Body of pancreas (tissue), 4 donors: ENCODE measurements at regions not wholly inside any gene's neighbourhood (a gene's known extent, or its start where the extent isn't known, plus 50 kb on each side); places are given as distances from the start of the nearest gene placed in this dataset.

Source experiments
- ATAC-seq: fragments of 150-250 bp; one replicate; pipeline ENCODE4 v1.9.1; 2016
- DNase-seq, 4 donors: peaks; one replicate each; pipeline ENCODE4 v3.0.0-alpha.2; 2019
- H3K27ac ChIP-seq, 4 donors: fragments of 200-600 bp; sonication (generic); 1 replicate in 3 of 4; 2 replicates in 1 of 4; pipeline versions ENCODE4 v1.5.1 to v1.6.1; 2016 to 2019; ENCODE audit warnings: mild to moderate bottlenecking in 1 of 4, mixed read lengths in 1 of 4, moderate library complexity in 1 of 4
- H3K27me3 ChIP-seq, 2 donors: fragments of 200-600 bp; sonication (generic); one replicate each; pipeline ENCODE4 v1.6.0; 2016; ENCODE audit warnings: mild to moderate bottlenecking in 1 of 2
- H3K36me3 ChIP-seq, 2 donors: fragments of 200-600 bp; sonication (generic); replicated peaks in 1 of 2; 2 replicates each; pipeline ENCODE4 v1.5.1; 2016; ENCODE audit warnings: low read depth in 2 of 2; ENCODE audit not compliant: insufficient read depth in 1 of 2
- H3K4me1 ChIP-seq: fragments of 200-600 bp; sonication (generic); one replicate; pipeline ENCODE4 v1.6.0; 2016
- H3K4me3 ChIP-seq, 2 donors: fragments of 200-600 bp; sonication (generic); 1 replicate in 1 of 2; 2 replicates in 1 of 2; pipeline ENCODE4 v1.5.1; 2016 to 2019
- H3K9me3 ChIP-seq, 3 donors: fragments of 200-600 bp; sonication (generic); 1 replicate in 2 of 3; 2 replicates in 1 of 3; pipeline ENCODE4 v1.5.1; 2016
- POLR2A ChIP-seq, 3 donors: fragments of 450-650 bp; IDR thresholded peaks; one replicate each; pipeline ENCODE4 v1.6.1; 2016; ENCODE audit warnings: antibody characterized with exemption in 3 of 3, mild to moderate bottlenecking in 2 of 3
- WGBS, 2 donors: methylation state at CpG; one replicate each; pipeline ENCODE4 v1.1.5; 2017; 5-methylcytosine and 5-hydroxymethylcytosine counted together
- intact Hi-C: fragments of 100-400 bp; cut with DNase I; formaldehyde crosslinking; loops from one replicate; pipeline ENCODE4 v1.15.1; 2023
- TF ChIP-seq, protein P1 (sequence below), 7 experiments: fragments of 450-650 bp in 4 of 7; fragments of 200-600 bp in 3 of 7; sonication (generic) in 3 of 7; IDR thresholded peaks; one replicate each; pipeline ENCODE4 v1.5.1; 2016 to 2019; ENCODE audit warnings: antibody characterized with exemption in 7 of 7

DNA sequence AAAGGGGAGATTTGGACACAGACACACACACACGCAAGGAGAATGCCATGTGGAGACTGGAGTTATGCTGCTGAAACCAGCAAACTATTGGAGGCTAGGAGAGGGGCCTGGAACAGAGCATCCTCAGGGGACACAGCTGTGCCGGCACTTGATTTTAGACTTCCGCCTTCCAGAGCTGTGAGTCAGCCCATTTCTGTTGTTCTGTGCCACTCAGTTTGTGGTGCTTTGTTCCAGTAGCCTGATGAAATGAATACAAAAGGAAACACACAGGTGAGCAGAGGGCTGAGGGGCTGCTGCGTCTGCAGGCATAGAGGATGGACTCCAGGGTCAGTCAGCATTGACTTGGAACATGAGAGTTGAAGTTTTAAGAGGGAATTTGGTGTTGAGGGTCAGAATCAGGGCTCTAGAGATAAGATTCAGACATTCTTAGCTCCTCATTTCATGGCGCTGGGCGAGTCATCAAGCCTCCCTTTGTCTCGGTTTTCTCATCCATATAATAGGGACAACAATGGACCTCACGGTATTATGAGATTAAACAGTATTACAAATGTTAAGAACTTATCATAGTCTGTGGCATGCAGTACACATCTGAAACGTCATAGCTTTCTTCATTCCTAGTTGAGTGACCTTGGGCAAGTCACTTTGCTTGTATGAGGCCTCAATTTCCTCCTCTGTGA, 191.0 kb downstream of the MIAT start:
- no peak overlapping the region for H3K27ac ChIP-seq
- H3K9me3 ChIP-seq: no peaks in the 10 kb centered on the region
- no peak overlapping the region for H3K4me3 ChIP-seq
- intact Hi-C loops: no loop called here
- peaks cover 5% of the 10 kb centered on the region for H3K4me1 ChIP-seq
- DNase-seq (no peak), ATAC-seq (no peak)
- no peaks in the 10 kb centered on the region for H3K36me3 ChIP-seq
- H3K27me3 ChIP-seq: no peaks in the 10 kb centered on the region
- TF ChIP-seq, protein P1, sequence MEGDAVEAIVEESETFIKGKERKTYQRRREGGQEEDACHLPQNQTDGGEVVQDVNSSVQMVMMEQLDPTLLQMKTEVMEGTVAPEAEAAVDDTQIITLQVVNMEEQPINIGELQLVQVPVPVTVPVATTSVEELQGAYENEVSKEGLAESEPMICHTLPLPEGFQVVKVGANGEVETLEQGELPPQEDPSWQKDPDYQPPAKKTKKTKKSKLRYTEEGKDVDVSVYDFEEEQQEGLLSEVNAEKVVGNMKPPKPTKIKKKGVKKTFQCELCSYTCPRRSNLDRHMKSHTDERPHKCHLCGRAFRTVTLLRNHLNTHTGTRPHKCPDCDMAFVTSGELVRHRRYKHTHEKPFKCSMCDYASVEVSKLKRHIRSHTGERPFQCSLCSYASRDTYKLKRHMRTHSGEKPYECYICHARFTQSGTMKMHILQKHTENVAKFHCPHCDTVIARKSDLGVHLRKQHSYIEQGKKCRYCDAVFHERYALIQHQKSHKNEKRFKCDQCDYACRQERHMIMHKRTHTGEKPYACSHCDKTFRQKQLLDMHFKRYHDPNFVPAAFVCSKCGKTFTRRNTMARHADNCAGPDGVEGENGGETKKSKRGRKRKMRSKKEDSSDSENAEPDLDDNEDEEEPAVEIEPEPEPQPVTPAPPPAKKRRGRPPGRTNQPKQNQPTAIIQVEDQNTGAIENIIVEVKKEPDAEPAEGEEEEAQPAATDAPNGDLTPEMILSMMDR (IDR thresholded peaks at IDR 0.05): no peak
- no peak for TF ChIP-seq POLR2A (IDR thresholded peaks at IDR 0.05)
- WGBS, 2 donors: 77 to 86% methylated on average over 9 of the region's 9 CpGs

DNA sequence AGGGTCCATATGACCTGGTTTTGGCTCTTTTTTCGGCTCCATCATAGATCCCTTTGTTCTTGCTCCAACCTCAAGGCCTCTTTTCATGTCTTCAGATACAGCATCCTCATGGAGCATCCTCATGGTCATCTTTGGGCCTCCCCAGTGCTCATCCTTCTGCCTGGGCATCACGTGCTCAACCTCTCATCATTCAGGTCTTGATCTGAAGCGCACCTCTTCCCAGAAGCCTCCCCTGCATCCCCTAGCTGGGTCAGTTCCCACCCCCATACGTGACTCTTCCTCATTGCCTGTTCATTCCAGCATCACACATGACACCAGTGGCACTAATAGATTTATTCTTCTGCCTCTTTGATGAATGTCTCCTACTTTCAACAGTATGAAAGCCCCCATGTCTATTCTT, 192.2 kb downstream of the MIAT start:
- intact Hi-C loops: no loop called here
- ATAC-seq: no peak
- WGBS, 2 donors: 94% methylated on average over 4 of the region's 4 CpGs

DNA sequence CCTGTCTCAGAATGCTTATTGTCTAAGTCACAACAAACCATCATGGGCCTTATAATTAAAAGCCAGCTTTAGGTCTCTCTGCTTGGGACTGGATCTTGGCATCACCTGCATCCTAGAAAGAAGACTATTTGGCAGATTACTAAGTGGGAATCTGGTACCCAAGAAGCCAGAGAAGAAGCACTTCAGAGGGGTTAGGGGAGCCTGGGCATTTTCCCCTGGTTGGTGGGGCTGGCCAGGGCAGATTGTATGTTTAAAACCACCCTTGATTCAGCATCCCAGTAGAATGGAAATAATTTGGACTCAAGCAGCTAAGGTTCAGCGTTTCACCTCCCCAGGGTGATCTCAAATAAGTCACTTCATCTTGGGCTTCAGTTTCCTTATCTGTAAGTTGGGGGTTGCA, 193.7 kb downstream of the MIAT start:
- H3K27me3 ChIP-seq: no peaks in the 10 kb centered on the region
- 67 to 82% methylated on average over 1 of the region's 1 CpG for WGBS, 2 donors
- H3K36me3 ChIP-seq: no peaks in the 10 kb centered on the region
- no peak overlapping the region for H3K27ac ChIP-seq
- no peaks in the 10 kb centered on the region for H3K4me1 ChIP-seq
- no peak for TF ChIP-seq POLR2A (IDR thresholded peaks at IDR 0.05)
- TF ChIP-seq, protein P1 (IDR thresholded peaks at IDR 0.05): no peak
- no peaks in the 10 kb centered on the region for H3K9me3 ChIP-seq
- no peak overlapping the region for H3K4me3 ChIP-seq
- DNase-seq (no peak), ATAC-seq (no peak)
- intact Hi-C loops: no loop called here

More for the DNA sequence above, 192.2 kb downstream of the MIAT start:
- no peaks in the 10 kb centered on the region for H3K27me3 ChIP-seq
- DNase-seq: no peak
- no peak overlapping the region for H3K4me3 ChIP-seq
- no peak overlapping the region for H3K27ac ChIP-seq
- TF ChIP-seq, protein P1 (IDR thresholded peaks at IDR 0.05): no peak
- TF ChIP-seq POLR2A (IDR thresholded peaks at IDR 0.05): no peak
- H3K4me1 ChIP-seq: peaks cover 5% of the 10 kb centered on the region
- no peaks in the 10 kb centered on the region for H3K36me3 ChIP-seq
- H3K9me3 ChIP-seq: no peaks in the 10 kb centered on the region

DNA sequence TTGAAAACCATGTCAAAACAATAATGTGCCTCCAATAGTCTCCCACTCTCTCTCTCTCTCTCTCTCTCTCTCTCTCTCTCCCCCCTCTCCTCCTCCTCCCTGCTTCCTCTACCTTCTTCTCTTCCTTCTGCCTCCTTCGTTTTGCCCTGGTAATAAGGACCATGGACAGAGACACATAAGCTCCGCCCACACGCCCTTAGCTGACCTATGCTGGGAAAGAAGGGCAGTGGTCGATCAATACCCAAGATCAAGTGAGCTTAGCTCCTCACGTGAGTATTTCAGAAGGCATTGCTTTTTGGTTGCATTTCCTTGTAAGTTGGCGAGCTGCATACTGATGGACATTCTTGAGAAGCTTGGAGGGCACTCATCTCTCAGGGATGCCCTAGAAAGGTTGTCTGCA, 194.8 kb downstream of the MIAT start:
- intact Hi-C loops: no loop called here
- H3K27ac ChIP-seq: no peak overlapping the region
- TF ChIP-seq POLR2A (IDR thresholded peaks at IDR 0.05): no peak
- TF ChIP-seq, protein P1 (IDR thresholded peaks at IDR 0.05): no peak
- ATAC-seq (no peak), DNase-seq (no peak)
- H3K4me3 ChIP-seq: no peak overlapping the region
- no peaks in the 10 kb centered on the region for H3K9me3 ChIP-seq
- 52 to 63% methylated on average over 6 of the region's 6 CpGs for WGBS, 2 donors
- no peaks in the 10 kb centered on the region for H3K27me3 ChIP-seq
- no peaks in the 10 kb centered on the region for H3K4me1 ChIP-seq
- no peaks in the 10 kb centered on the region for H3K36me3 ChIP-seq

DNA sequence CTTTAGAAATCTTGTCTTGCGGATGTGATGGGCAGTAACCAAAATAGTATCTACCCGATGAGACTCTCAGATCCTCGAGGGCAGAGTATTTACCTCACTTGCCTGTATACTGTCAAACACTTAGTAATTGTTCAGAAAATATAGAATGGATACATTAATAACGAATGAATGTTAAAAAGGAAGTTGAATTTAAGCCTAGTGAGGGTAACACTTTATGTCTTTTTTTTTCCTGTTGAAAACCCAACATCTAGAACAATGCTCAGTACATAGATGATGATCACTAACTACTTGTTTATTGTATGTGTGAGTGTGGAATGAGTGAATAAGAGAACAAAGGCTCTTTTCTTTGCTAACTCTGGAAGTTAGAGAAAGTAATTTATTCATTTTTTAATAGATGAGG, 195.7 kb downstream of the MIAT start:
- intact Hi-C loops: no loop called here
- no peaks in the 10 kb centered on the region for H3K27me3 ChIP-seq
- ATAC-seq: no peak
- no peaks in the 10 kb centered on the region for H3K9me3 ChIP-seq
- no peaks in the 10 kb centered on the region for H3K4me1 ChIP-seq
- H3K27ac ChIP-seq: no peak overlapping the region
- no peak for DNase-seq
- H3K4me3 ChIP-seq: no peak overlapping the region
- no peaks in the 10 kb centered on the region for H3K36me3 ChIP-seq
- TF ChIP-seq, protein P1 (IDR thresholded peaks at IDR 0.05): no peak
- no peak for TF ChIP-seq POLR2A (IDR thresholded peaks at IDR 0.05)
- 79 to 86% methylated on average over 4 of the region's 4 CpGs for WGBS, 2 donors
